Urinary bladder (tissue), 3 donors: ENCODE measurements at regions not wholly inside any gene's neighbourhood (a gene's known extent, or its start where the extent isn't known, plus 50 kb on each side); places are given as distances from the start of the nearest gene placed in this dataset.

Experiments
- DNase-seq: peaks from one replicate; pipeline ENCODE4 v3.0.0-alpha.2; 2015; ENCODE audit errors: extremely low spot score
- H3K27ac ChIP-seq: one replicate; pipeline ENCODE4 v1.5.1; 2013; ENCODE audit warnings: low read depth, mild to moderate bottlenecking, moderate library complexity
- H3K36me3 ChIP-seq: one replicate; pipeline ENCODE4 v1.6.1; 2013; ENCODE audit warnings: mild to moderate bottlenecking, moderate library complexity; ENCODE audit not compliant: insufficient read depth
- H3K4me1 ChIP-seq: one replicate; pipeline ENCODE4 v1.6.1; 2013; ENCODE audit warnings: mild to moderate bottlenecking, moderate library complexity; ENCODE audit not compliant: insufficient read depth
- H3K4me3 ChIP-seq: one replicate; pipeline ENCODE4 v1.5.1; 2013; ENCODE audit warnings: low read depth, low read length
- WGBS: extraction: QIAGEN DNeasy Blood & Tissue Kit; methylation state at CpG from one replicate; pipeline ENCODE4 v1.1.7; 2013; 5-methylcytosine and 5-hydroxymethylcytosine counted together
- donor health status: healthy with polysubstance abuse.
- donor health status: healthy.

DNA sequence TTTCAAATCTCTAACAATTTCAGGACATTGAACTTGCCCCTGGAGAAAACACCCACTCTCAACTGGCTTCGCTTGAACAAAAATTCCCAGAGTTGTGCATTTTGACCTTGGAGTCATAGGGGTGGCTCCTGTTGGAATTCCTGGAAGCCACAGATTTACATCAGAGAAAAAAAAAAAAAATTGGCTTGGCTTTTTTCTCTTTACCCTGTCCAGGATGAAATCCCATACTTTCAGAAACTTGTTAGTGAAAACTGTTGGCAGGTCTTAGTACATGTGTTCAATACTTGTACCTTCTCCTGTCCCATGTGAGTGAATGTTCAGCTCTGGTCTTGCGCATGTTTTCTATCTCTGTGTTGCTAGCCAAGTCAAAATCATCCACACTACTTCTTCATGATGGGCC lies 228.8 kb downstream of the TGFB2 start:
- WGBS, result 89% methylated on average over 2 of the region's 2 CpGs
- H3K27ac ChIP-seq, result no peak overlapping the region
- H3K4me1 ChIP-seq, result no peaks in the 10 kb centered on the region
- no peak for DNase-seq
- H3K4me3 ChIP-seq, result no peak overlapping the region
- no peaks in the 10 kb centered on the region for H3K36me3 ChIP-seq

DNA sequence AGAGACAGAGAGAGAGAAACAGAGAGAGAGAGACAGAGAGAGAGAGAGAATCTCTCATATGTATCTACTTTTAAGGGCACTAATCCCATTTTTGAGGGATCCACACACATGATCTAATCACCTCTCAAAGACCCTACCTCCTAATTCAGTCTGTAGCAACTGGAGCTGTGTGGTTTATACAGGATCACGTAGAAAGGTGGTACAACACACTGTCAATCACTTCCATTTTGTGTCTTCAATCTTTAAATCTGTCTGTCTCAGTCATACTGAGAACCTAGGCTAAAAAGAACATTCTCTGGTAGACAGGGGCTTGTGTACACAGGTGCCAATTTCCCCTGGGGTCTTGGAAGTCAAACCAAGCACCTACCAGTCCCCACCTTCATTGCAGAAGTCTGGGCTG lies 229.9 kb downstream of the TGFB2 start:
- DNase-seq, result no peak
- no peak overlapping the region for H3K4me3 ChIP-seq
- H3K4me1 ChIP-seq, result no peaks in the 10 kb centered on the region
- no peak overlapping the region for H3K27ac ChIP-seq
- 98% methylated on average over 1 of the region's 1 CpG for WGBS
- no peaks in the 10 kb centered on the region for H3K36me3 ChIP-seq

DNA sequence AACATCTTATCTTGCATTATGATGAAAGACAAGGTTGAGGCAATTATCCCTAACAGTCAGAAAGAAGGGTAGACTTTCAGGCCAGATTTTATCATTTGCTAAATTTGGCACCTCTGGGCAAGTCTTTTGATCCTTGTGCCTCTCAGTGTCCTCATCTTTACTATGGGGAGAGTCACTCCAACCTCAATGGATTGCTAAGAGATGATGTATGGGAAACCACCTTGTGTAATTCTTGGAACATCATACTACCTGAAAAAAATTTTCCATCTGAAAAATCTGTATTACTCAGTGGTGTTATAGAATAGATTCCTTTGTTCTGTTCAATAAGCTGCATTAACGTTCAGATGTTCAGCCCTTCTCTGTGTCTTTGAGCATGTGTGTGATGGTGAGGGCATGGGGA lies 230.7 kb downstream of the TGFB2 start:
- no peaks in the 10 kb centered on the region for H3K4me1 ChIP-seq
- no peak overlapping the region for H3K4me3 ChIP-seq
- no peaks in the 10 kb centered on the region for H3K36me3 ChIP-seq
- no peak for DNase-seq
- no peak overlapping the region for H3K27ac ChIP-seq
- 83% methylated on average over 1 of the region's 1 CpG for WGBS

DNA sequence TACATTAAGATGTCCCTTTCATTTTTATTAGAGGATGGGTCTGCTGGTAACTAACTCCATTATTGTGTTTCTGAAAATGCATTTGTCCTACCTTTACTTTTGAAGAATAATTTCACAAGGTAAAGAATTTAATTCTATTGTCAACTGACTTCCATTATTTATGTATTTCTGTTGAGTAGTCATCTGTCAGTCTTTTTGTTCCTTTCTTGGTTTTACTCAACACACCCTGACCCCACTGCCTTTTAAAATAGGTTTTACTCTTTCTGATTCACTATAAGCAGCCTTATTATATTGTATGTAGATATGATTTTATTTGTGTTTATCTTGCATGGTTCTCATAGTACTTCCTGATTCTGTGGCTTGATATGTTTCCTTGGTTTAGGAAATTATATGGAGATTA lies 237.5 kb downstream of the TGFB2 start:
- Histone ChIP-seq H3K27ac (no peak overlapping the region), H3K4me1 (no peaks in the 10 kb centered on the region), H3K36me3 (no peaks in the 10 kb centered on the region), H3K4me3 (no peak overlapping the region)
- no peak for DNase-seq

DNA sequence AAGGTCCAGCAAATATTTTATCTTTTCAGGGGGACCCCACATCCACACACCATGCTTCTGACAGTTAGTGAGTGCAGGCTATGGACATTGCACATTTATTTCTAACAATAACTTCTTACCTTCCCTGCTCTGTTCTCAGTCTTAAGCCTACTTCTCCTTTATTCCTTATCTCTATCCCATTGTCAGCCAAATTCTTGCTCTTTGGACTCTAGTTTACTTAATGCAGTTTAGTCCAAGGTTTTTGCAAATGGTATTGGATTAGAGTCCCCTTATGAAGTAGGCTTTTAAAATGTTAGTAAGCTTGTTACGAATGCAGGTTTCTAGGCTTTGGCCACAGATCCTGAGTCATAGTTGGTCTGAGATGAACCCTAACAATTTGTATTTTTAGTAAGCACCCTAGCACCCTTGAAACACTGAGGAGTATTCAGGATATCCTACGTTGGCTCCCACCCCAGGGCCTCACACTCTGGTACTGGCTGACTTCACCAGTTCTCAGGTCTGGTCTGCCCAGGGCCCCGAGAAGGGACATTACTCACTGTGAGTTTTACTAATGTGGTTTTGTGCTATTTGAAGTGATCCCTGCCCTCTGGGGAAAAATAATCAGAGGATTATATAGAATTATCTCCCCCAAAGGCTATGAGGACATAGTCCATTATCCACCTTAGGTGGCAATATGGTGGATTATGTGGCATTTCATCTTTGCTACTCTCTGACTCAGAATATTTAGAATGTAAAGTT lies 239.5 kb downstream of the TGFB2 start:
- Histone ChIP-seq H3K27ac (no peak overlapping the region), H3K36me3 (no peaks in the 10 kb centered on the region), H3K4me3 (no peak overlapping the region), H3K4me1 (no peaks in the 10 kb centered on the region)
- no peak for DNase-seq
- 43% methylated on average over 3 of the region's 3 CpGs for WGBS

DNA sequence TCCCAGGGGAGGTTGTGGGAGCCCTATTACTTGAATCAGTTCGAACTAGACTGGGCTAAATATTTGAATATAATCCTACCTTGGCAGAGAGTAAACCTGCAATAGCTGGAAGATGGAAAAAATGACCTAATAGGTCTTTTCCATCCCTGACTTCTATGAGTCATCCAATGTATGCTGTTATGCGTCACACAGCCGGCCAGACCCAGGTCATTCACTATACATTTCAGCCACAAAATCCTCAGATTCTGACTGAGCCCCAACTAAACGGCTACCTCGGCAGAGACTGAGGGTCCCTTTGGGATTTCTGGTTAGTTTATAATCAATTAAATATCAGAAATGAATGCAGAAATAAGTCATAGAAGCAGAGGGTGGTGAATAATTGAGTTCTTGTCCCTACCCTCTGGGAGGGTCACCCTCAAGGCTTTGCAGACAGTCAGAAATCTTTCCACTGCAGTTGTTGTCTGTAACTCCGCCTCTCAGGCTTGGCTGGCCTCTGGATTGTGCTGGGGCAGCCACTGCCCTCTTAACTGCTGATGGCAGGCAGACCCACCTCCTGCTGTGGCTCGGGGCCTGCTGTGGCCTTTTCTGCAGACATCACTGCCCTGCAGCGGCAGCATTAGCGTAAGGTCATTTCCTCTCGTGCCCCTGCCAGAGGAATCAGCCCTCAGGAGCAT lies 240.5 kb downstream of the TGFB2 start:
- no peak overlapping the region for H3K4me3 ChIP-seq
- no peaks in the 10 kb centered on the region for H3K36me3 ChIP-seq
- DNase-seq, result no peak
- 34% methylated on average over 10 of the region's 10 CpGs for WGBS
- H3K27ac ChIP-seq, result no peak overlapping the region
- H3K4me1 ChIP-seq, result no peaks in the 10 kb centered on the region

DNA sequence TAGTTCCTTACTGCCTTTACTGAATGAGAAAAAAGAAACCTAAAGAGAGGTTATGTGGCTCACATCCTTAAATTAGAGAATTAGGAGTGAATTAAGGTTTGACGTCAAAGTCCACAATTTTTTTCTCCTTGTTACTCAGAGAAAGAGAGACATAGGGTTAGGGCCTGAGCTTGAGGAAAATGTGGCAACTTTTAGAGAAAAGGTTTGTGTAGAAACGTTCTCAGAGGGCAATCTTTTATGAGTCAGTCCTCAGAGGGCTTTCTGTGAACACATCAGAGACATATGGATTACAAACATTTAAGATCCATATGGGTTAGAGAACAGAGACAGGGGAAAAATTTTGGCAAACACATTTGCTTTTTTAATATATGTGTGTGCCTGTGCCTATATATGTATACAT lies 242.8 kb downstream of the TGFB2 start:
- Histone ChIP-seq H3K4me1 (no peaks in the 10 kb centered on the region), H3K27ac (no peak overlapping the region), H3K36me3 (no peaks in the 10 kb centered on the region), H3K4me3 (no peak overlapping the region)
- DNase-seq, result no peak
- WGBS, result 89% methylated on average over 2 of the region's 2 CpGs

DNA sequence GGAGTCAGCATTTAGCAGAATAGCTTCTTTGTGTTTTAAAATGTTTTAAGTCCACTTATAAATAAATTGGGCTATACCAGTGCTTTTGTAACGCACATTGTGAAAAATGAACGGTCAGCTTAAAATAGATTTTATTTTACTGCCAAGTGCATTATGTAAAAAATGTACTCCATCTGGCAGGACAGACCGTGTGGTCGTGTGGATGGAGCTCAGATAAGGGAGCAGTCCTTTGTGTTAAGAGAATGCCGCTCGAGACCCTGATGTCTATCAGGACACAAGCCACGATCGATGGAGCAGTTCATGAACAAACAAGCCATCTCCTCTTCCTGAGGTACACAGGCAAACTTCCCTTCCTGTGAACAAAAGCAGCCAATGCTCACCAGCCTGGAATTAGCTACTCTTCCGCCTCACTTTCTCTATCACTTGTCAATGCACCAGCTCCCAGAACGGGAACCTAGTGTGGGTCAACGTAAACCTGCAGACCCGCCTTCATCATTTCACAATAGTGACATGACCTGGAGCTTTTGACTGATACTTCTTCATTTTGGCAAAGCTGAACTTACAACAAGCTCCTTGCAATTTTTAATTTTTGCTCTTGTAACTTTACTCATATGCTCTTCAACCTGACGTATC lies 243.5 kb downstream of the TGFB2 start:
- DNase-seq, result no peak
- Histone ChIP-seq H3K4me1 (no peaks in the 10 kb centered on the region), H3K27ac (no peak overlapping the region), H3K4me3 (no peak overlapping the region), H3K36me3 (no peaks in the 10 kb centered on the region)
- 41% methylated on average over 13 of the region's 13 CpGs for WGBS

DNA sequence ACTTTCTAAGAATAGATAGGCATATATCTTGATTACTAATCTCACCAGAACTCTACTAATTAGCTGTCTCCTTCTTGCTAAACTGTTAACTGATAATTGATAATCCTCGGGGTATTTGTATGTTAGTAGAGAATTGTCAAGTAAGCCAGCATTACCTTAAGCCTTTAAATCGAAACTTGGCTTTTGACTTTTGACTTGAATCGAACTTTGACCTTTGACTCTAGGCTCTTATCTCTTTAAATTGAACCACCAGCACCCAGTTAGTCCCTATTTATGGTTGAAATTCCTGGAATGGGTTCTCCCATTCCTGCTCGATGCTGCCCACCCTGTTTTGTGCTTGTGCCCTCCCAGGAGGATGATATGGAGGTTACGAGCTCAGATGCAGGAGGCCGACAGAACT lies 244.4 kb downstream of the TGFB2 start:
- H3K4me3 ChIP-seq, result no peak overlapping the region
- H3K36me3 ChIP-seq, result no peaks in the 10 kb centered on the region
- WGBS, result 90% methylated on average over 6 of the region's 6 CpGs
- DNase-seq, result no peak
- H3K27ac ChIP-seq, result no peak overlapping the region
- H3K4me1 ChIP-seq, result no peaks in the 10 kb centered on the region

DNA sequence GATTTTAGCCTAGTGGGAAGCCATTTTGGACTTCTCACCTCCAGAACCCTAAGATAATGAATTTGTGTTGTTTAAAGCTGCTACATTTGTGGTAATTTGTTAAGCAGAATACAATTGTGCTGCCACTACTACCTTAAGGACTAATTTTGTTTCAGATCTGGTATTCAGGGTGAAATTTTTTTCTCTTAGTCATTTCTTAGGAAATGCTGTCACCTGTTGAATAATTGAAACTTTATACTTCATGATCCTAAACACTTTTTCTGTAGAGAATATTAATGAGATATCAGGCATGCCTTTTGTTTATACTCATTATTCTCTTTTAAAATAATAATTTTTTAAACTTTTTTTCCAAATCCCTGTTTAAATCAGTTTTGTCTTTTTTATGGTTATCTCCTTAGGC lies 246.8 kb downstream of the TGFB2 start:
- H3K27ac ChIP-seq, result no peak overlapping the region
- no peaks in the 10 kb centered on the region for H3K36me3 ChIP-seq
- no peaks in the 10 kb centered on the region for H3K4me1 ChIP-seq
- no peak overlapping the region for H3K4me3 ChIP-seq
- DNase-seq, result no peak

DNA sequence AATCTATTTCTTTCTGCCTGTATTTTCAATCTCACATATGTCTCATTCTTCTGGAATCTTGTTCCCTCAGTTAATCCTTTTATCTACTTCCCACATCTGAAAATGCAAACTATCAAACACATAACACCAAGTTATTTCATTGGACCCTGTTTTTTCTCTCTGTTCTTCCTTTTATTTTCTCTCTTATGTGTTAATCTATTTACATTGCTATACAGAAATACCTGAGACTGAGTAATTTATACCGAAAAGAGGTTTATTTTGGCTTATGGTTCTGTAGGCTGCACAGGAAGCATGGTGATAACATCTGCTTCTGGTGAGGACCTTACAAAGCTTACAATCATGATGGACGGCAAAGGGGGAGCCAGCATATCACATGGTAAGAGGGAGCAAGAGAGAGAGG lies 247.6 kb downstream of the TGFB2 start:
- Histone ChIP-seq H3K36me3 (no peaks in the 10 kb centered on the region), H3K27ac (no peak overlapping the region), H3K4me3 (no peak overlapping the region), H3K4me1 (no peaks in the 10 kb centered on the region)
- 37% methylated on average over 2 of the region's 2 CpGs for WGBS
- no peak for DNase-seq

DNA sequence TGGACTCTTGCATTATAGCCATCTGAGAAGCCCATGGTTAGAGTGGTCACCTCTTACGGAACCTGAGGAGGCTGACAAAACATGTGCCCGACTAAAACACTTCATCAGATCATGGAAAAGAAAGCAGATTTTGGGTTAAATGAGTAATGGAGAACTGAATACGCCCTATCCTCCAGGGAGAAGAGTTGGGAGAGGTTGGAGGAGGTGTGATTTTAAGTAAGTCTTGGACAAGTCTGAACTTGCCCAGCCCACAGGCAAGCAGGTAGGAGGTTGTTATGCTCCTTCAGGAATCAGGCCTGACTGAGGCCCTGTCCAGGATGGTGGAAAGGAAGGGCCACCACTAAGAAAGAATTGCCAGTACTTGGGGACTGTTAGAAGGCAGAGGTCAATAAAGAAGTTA lies 255.8 kb downstream of the TGFB2 start:
- no peak overlapping the region for H3K27ac ChIP-seq
- no peaks in the 10 kb centered on the region for H3K36me3 ChIP-seq
- 92% methylated on average over 3 of the region's 3 CpGs for WGBS
- no peaks in the 10 kb centered on the region for H3K4me1 ChIP-seq
- no peak overlapping the region for H3K4me3 ChIP-seq
- DNase-seq, result no peak

DNA sequence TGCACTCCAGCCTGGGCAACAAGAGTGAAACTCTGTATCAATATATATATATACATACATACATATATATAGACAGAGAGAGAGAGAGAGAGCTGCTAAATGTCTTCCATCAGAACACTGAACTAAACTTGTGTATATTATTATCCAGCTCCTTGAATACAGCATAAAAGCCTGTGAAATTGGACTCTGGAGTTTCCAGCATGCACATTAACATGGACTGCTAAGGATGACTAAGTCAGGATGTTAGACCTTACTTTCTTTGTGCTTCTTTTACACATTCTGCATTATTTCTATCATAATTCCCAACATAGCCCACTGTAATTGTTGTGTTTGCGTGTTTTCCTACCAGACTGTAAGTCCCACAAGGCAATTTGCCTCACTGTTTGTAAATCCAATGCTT lies 259.1 kb downstream of the TGFB2 start:
- H3K4me1 ChIP-seq, result no peaks in the 10 kb centered on the region
- DNase-seq, result no peak
- no peak overlapping the region for H3K4me3 ChIP-seq
- 93% methylated on average over 1 of the region's 1 CpG for WGBS
- H3K36me3 ChIP-seq, result no peaks in the 10 kb centered on the region
- H3K27ac ChIP-seq, result no peak overlapping the region

DNA sequence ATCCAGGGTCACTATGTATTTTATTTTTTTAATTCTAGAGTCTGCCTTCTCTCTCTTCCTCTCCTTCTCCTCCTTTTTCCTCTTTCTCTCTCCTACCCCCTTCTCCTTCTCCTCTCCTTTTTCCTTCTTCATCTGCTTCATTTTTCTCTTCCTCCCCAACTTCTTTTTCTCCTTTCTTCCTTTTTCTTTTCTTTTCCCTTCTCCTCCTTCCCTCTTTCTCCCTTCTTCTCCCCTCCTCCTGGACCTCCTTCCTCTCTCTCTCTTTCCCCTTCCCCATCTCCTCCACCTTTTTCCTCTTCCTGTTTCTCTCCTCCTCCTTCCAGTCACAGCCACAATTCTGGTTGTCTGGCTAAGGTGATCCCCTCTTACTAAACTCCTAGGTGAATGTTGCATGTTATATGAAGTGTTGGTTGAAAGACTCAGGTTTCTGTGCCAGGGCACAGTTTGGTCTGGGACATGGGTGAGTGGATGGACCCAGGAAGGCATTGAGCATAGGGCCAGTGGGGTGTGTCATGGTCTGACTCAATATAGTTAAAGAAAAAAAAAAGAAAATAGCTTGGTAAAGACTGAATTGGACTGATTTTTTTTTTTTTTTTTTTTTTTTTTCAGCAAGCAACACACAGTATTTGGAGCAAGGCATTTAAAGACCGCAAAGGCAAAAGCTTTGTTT lies 266.9 kb downstream of the TGFB2 start:
- WGBS, result 94% methylated on average over 1 of the region's 1 CpG
- Histone ChIP-seq H3K36me3 (no peaks in the 10 kb centered on the region), H3K4me3 (no peak overlapping the region), H3K4me1 (no peaks in the 10 kb centered on the region), H3K27ac (no peak overlapping the region)
- no peak for DNase-seq
